K562 (cell line): ENCODE measurements at regions not wholly inside any gene's neighbourhood (a gene's known extent, or its start where the extent isn't known, plus 50 kb on each side); places are given as distances from the start of the nearest gene placed in this dataset.

Source experiments
- ATAC-seq: fragments of 200-7000 bp; cut with Tn5 transposase; 3 replicates; pipeline ENCODE4 v1.9.1; 2020; ENCODE audit warnings: moderate library complexity
- BruUV-seq: library from RNA; stranded (reverse); fragments of 400-500 nt; replicated peaks from 2 replicates; lab custom pipeline; 2021; lab: Mats Ljungman, UMichigan
- CTCF ChIA-PET: fragments of 300-600 bp; formaldehyde crosslinking; extraction: SDS; loops from one replicate; lab custom pipeline; 2021; ENCODE audit warnings: low intra/inter-chr PET ratio; lab: Yijun Ruan, JAX
- POLR2A ChIA-PET: fragments of 300-600, 350-650 bp; sonication (Branson Sonifier 250); formaldehyde crosslinking; extraction: SDS; loops from one replicate; lab custom pipeline; 2021; ENCODE audit warnings: antibody characterized with exemption, inconsistent platforms; lab: Yijun Ruan, JAX
- DNase-seq, 4 experiments: peaks; one replicate each; pipeline versions ENCODE4 v3.0.0 to v3.0.0-alpha.2; 2011 to 2018; ENCODE audit warnings: low spot score in 3 of 4, mixed read lengths in 3 of 4; ENCODE audit errors: extremely low read depth in 1 of 4
- FAIRE-seq: peaks from 2 replicates; lab custom pipeline; 2011; peaks lifted over from hg19 to GRCh38; lab: Jason Lieb, UNC
- H2AFZ ChIP-seq: 2 replicates; pipeline ENCODE4 v1.6.0; 2011; ENCODE audit warnings: low read depth, low read length, control low read depth, inconsistent platforms
- H3K27ac ChIP-seq: fragments of 200-600 bp; 3 replicates; pipeline ENCODE4 v1.8.0; 2011; ENCODE audit warnings: low read depth, mild to moderate bottlenecking, control low read depth, inconsistent platforms, low read length, moderate library complexity, mixed read lengths; ENCODE audit errors: extremely low read depth
- H3K27me3 ChIP-seq, 2 experiments: fragments of 300-600 bp in 1 of 2; 2 replicates in 1 of 2; 3 replicates in 1 of 2; pipeline versions ENCODE4 v1.6.0 to v1.8.0; 2011; ENCODE audit warnings: inconsistent platforms in 2 of 2, low read length in 2 of 2, mild to moderate bottlenecking in 1 of 2, mixed read lengths in 1 of 2, moderate library complexity in 1 of 2; ENCODE audit not compliant: control insufficient read depth in 2 of 2, insufficient read depth in 2 of 2
- H3K36me3 ChIP-seq: fragments of 300-600 bp; 3 replicates; pipeline ENCODE4 v1.8.0; 2011; ENCODE audit warnings: mild to moderate bottlenecking, low read length, inconsistent platforms; ENCODE audit not compliant: control insufficient read depth, insufficient read depth
- H3K4me1 ChIP-seq, 2 experiments: fragments of 200-600 bp in 1 of 2; replicated peaks in 1 of 2; 2 replicates in 1 of 2; 3 replicates in 1 of 2; pipeline versions ENCODE4 v1.5.1 to v1.8.0; 2011; ENCODE audit warnings: inconsistent platforms in 2 of 2, low read length in 2 of 2, mild to moderate bottlenecking in 1 of 2, mixed read lengths in 1 of 2, moderate library complexity in 1 of 2; ENCODE audit not compliant: control insufficient read depth in 2 of 2, insufficient read depth in 2 of 2
- H3K4me2 ChIP-seq: 2 replicates; pipeline ENCODE4 v1.6.1; 2011; ENCODE audit warnings: low read length, control low read depth, inconsistent platforms, mixed read lengths; ENCODE audit not compliant: insufficient read depth
- H3K4me3 ChIP-seq: fragments of 200-600 bp; sonication (generic), shearing (Covaris generic); 2 replicates; pipeline ENCODE4 v1.5.1; 2016; ENCODE audit warnings: control low read depth, inconsistent platforms
- H3K79me2 ChIP-seq: fragments of 200-600 bp; 3 replicates; pipeline ENCODE4 v1.8.0; 2011; ENCODE audit warnings: low read length, inconsistent platforms; ENCODE audit not compliant: control insufficient read depth, insufficient read depth
- H3K9ac ChIP-seq, 2 experiments: 2 replicates each; pipeline versions ENCODE4 v1.6.0 to v1.6.1; 2011; ENCODE audit warnings: low read depth in 2 of 2, low read length in 2 of 2, control low read depth in 1 of 2, inconsistent platforms in 1 of 2, mild to moderate bottlenecking in 1 of 2, mixed read lengths in 1 of 2; ENCODE audit not compliant: insufficient read depth in 1 of 2
- H3K9me1 ChIP-seq: one replicate; pipeline ENCODE4 v1.6.0; 2011; ENCODE audit warnings: inconsistent platforms, mild to moderate bottlenecking, low read length, moderate library complexity; ENCODE audit not compliant: control insufficient read depth, insufficient read depth
- H3K9me3 ChIP-seq: replicated peaks from 2 replicates; pipeline ENCODE4 v1.5.1; 2011; ENCODE audit warnings: low read depth, low read length, inconsistent platforms; ENCODE audit not compliant: control insufficient read depth, insufficient read depth
- H4K20me1 ChIP-seq: replicated peaks from 2 replicates; pipeline ENCODE4 v1.6.1; 2011; ENCODE audit warnings: low read length, inconsistent platforms, mixed read lengths; ENCODE audit not compliant: control insufficient read depth, insufficient read depth
- ASH1L ChIP-seq: fragments of 450-650 bp; IDR thresholded peaks from 2 replicates; pipeline ENCODE4 v1.6.1; 2018; ENCODE audit warnings: borderline replicate concordance, mild to moderate bottlenecking, low read depth; ENCODE audit not compliant: partially characterized antibody
- BCL6 ChIP-seq: fragments of 250-450 bp; sonication (Bioruptor Pico); IDR thresholded peaks from 2 replicates; pipeline ENCODE4 v1.4.0; 2020
- CBFB ChIP-seq: sonication (generic); formaldehyde crosslinking; IDR thresholded peaks from 2 replicates; pipeline ENCODE4 v1.4.0; 2020; ENCODE audit warnings: mild to moderate bottlenecking, missing genetic modification reagents
- FOXJ2 ChIP-seq: fragments of 200-800 bp; sonication (Bioruptor generic); IDR thresholded peaks from 2 replicates; pipeline ENCODE4 v1.6.1; 2016; ENCODE audit warnings: missing genetic modification characterization, missing compliant biosample characterization
- MBD2 ChIP-seq: sonication (generic); IDR thresholded peaks from 2 replicates; pipeline ENCODE4 v1.6.1; 2016; ENCODE audit warnings: low read depth, borderline replicate concordance
- MCM5 ChIP-seq: fragments of 450-650 bp; IDR thresholded peaks from 2 replicates; pipeline ENCODE4 v1.6.1; 2016; ENCODE audit warnings: low read depth
- NFATC3 ChIP-seq: fragments of 450-650 bp; IDR thresholded peaks from 2 replicates; pipeline ENCODE4 v1.6.1; 2017; ENCODE audit warnings: mild to moderate bottlenecking
- RFX5 ChIP-seq: IDR thresholded peaks from 2 replicates; pipeline ENCODE4 v1.6.1; 2011; ENCODE audit warnings: low read depth, mild to moderate bottlenecking, improper control_type of control experiment, low read length
- SIRT6 ChIP-seq: IDR thresholded peaks from one replicate; pipeline ENCODE4 v1.6.1; 2012; ENCODE audit warnings: low read depth, mild to moderate bottlenecking, control low read depth, inconsistent platforms, low read length, moderate library complexity
- SMAD4 ChIP-seq: fragments of 250-450 bp; sonication (Bioruptor Pico); conservative IDR thresholded peaks from 2 replicates; pipeline ENCODE4 v1.8.0; 2021; ENCODE audit warnings: inconsistent platforms, mild to moderate bottlenecking, moderate library complexity
- ZNF212 ChIP-seq: fragments of 450-650 bp; formaldehyde crosslinking; IDR thresholded peaks from 2 replicates; pipeline ENCODE4 v1.4.0; 2020; ENCODE audit warnings: mild to moderate bottlenecking
- ZNF717 ChIP-seq: fragments of 250-450 bp; sonication (Bioruptor Pico); IDR thresholded peaks from 2 replicates; pipeline ENCODE4 v1.5.0; 2021
- WGBS: fragments of 100-300 bp; shearing (Covaris generic); methylation state at CpG from one replicate; pipeline ENCODE4 v1.1.6; 2016; ENCODE audit warnings: low coverage, mixed read lengths; ENCODE audit not compliant: insufficient coverage; ENCODE audit errors: missing lambda C conversion rate; 5-methylcytosine and 5-hydroxymethylcytosine counted together
- in situ Hi-C: fragments of 300-500 bp; cut with MboI; formaldehyde crosslinking; loops from 4 replicates; pipeline ENCODE4 v1.15.0; 2018; ENCODE audit warnings: inconsistent platforms, mixed read lengths
- intact Hi-C: fragments of 100-400 bp; cut with micrococcal nuclease; formaldehyde crosslinking; loops from 2 replicates; pipeline ENCODE4 v1.14.2; 2022
- TF ChIP-seq, protein P1 (sequence below): fragments of 450-650 bp; IDR thresholded peaks from one replicate; pipeline ENCODE4 v1.6.1; 2018; ENCODE audit warnings: mild to moderate bottlenecking, moderate library complexity; ENCODE audit not compliant: partially characterized antibody
- TF ChIP-seq, protein P2 (sequence below), 2 experiments: IDR thresholded peaks; 2 replicates each; pipeline ENCODE4 v1.6.1; 2011; ENCODE audit warnings: borderline replicate concordance in 1 of 2, control low read depth in 1 of 2, low read depth in 1 of 2, low read length in 1 of 2, mild to moderate bottlenecking in 1 of 2, mixed read lengths in 1 of 2, moderate library complexity in 1 of 2; ENCODE audit not compliant: insufficient read depth in 1 of 2, insufficient read length in 1 of 2, poor library complexity in 1 of 2, severe bottlenecking in 1 of 2; ENCODE audit errors: extremely low read depth in 1 of 2

DNA sequence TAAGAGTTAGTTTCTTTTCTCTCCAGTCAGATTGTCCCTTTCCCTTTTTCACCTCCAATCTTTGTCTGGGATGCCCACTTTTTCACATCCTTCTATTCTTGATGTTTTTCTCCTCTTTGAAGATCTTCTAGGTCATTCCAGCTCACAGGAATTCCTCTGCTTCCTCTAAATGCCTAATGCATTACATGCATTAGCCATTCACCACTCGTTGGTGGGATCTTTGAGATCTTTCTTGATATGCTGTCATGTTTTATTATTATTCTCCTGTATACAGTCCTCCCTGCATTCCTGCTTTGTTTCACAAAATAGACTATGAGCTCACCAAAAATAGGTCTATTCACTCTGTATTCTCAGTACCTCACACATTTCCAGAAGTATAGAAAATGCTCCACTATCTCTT is 129.0 kb downstream of the LYPLAL1 start:
- H3K4me2 ChIP-seq: no peak overlapping the region
- CTCF ChIA-PET: no interaction called here
- H3K27me3 ChIP-seq: no peaks in the 10 kb centered on the region
- H4K20me1 ChIP-seq: no peaks in the 10 kb centered on the region
- no peaks in the 10 kb centered on the region for H3K4me1 ChIP-seq
- H3K36me3 ChIP-seq: no peaks in the 10 kb centered on the region
- no peak overlapping the region for H3K27ac ChIP-seq
- no peak overlapping the region for H2AFZ ChIP-seq
- ATAC-seq (no peak), DNase-seq (no peak), FAIRE-seq (no peak)
- POLR2A ChIA-PET: no interaction called here
- WGBS: 0% methylated on average over 1 of the region's 1 CpG
- in situ Hi-C loops (loop anchor here (10.0 kb wide), 1 partner anchor 612 kb away; no protein-coding TSS in a partner anchor), intact Hi-C loops (no loop called here)
- no peak overlapping the region for H3K4me3 ChIP-seq
- no peaks in the 10 kb centered on the region for H3K79me2 ChIP-seq
- no peaks in the 10 kb centered on the region for H3K9me3 ChIP-seq
- no peaks in the 10 kb centered on the region for H3K9me1 ChIP-seq
- no TSS peak for BruUV-seq
- no peak overlapping the region for H3K9ac ChIP-seq
- TF ChIP-seq BCL6 (CRISPR knock-in tag) (no peak), SIRT6 (no peak), ZNF212 (CRISPR knock-in tag) (no peak), ZNF717 (no peak), CBFB (CRISPR knock-in tag) (no peak), FOXJ2 (tag) (no peak), NFATC3 (no peak), ASH1L (no peak), MBD2 (no peak), MCM5 (no peak), RFX5 (no peak), SMAD4 (CRISPR knock-in tag) (no peak)
- TF ChIP-seq, protein P1, sequence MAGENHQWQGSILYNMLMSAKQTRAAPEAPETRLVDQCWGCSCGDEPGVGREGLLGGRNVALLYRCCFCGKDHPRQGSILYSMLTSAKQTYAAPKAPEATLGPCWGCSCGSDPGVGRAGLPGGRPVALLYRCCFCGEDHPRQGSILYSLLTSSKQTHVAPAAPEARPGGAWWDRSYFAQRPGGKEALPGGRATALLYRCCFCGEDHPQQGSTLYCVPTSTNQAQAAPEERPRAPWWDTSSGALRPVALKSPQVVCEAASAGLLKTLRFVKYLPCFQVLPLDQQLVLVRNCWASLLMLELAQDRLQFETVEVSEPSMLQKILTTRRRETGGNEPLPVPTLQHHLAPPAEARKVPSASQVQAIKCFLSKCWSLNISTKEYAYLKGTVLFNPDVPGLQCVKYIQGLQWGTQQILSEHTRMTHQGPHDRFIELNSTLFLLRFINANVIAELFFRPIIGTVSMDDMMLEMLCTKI: no peak
- TF ChIP-seq, protein P2, sequence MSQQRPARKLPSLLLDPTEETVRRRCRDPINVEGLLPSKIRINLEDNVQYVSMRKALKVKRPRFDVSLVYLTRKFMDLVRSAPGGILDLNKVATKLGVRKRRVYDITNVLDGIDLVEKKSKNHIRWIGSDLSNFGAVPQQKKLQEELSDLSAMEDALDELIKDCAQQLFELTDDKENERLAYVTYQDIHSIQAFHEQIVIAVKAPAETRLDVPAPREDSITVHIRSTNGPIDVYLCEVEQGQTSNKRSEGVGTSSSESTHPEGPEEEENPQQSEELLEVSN (IDR thresholded peaks at IDR 0.05; ENCODE audit: borderline replicate concordance in 1 of 2, extremely low read depth in 1 of 2, insufficient read depth in 1 of 2, insufficient read length in 1 of 2, low read depth in 1 of 2, low read length in 1 of 2, poor library complexity in 1 of 2, severe bottlenecking in 1 of 2): no peak
